Testis (tissue), 2 donors: ENCODE measurements at regions not wholly inside any gene's neighbourhood (a gene's known extent, or its start where the extent isn't known, plus 50 kb on each side); places are given as distances from the start of the nearest gene placed in this dataset.

Experiments used
- DNase-seq: peaks from one replicate; pipeline ENCODE4 v3.0.0-alpha.2; 2019
- H3K27ac ChIP-seq, 2 donors: fragments of 200-600 bp; sonication (generic); one replicate each; pipeline ENCODE4 v1.5.1; 2019
- H3K27me3 ChIP-seq: fragments of 200-600 bp; sonication (generic); one replicate; pipeline ENCODE4 v1.5.1; 2019
- H3K36me3 ChIP-seq: fragments of 200-600 bp; sonication (generic); one replicate; pipeline ENCODE4 v1.5.1; 2017; ENCODE audit warnings: low read depth; ENCODE audit errors: missing control alignments
- H3K4me1 ChIP-seq: fragments of 200-600 bp; sonication (generic); one replicate; pipeline ENCODE4 v1.5.1; 2019
- H3K4me3 ChIP-seq, 2 donors: fragments of 200-600 bp; sonication (generic); one replicate each; pipeline ENCODE4 v1.5.1; 2017 to 2019
- H3K9me3 ChIP-seq: fragments of 200-600 bp; sonication (generic); one replicate; pipeline ENCODE4 v1.5.1; 2017
- CTCF ChIP-seq, 3 experiments: fragments of 450-650 bp in 2 of 3; fragments of 200-600 bp in 1 of 3; sonication (generic) in 1 of 3; IDR thresholded peaks; one replicate each; pipeline ENCODE4 v1.5.1; 2016 to 2019; ENCODE audit warnings: antibody characterized with exemption in 3 of 3, mild to moderate bottlenecking in 2 of 3, moderate library complexity in 1 of 3
- POLR2A ChIP-seq: fragments of 450-650 bp; IDR thresholded peaks from one replicate; pipeline ENCODE4 v1.6.1; 2017; ENCODE audit warnings: antibody characterized with exemption, mild to moderate bottlenecking, moderate library complexity
- WGBS, 2 donors: methylation state at CpG; one replicate each; pipeline ENCODE4 v1.1.5; 2018; 5-methylcytosine and 5-hydroxymethylcytosine counted together
- intact Hi-C: fragments of 100-400 bp; cut with DNase I; formaldehyde crosslinking; loops from one replicate; pipeline ENCODE4 v1.15.1; 2023; ENCODE audit warnings: low total_unique reads

DNA sequence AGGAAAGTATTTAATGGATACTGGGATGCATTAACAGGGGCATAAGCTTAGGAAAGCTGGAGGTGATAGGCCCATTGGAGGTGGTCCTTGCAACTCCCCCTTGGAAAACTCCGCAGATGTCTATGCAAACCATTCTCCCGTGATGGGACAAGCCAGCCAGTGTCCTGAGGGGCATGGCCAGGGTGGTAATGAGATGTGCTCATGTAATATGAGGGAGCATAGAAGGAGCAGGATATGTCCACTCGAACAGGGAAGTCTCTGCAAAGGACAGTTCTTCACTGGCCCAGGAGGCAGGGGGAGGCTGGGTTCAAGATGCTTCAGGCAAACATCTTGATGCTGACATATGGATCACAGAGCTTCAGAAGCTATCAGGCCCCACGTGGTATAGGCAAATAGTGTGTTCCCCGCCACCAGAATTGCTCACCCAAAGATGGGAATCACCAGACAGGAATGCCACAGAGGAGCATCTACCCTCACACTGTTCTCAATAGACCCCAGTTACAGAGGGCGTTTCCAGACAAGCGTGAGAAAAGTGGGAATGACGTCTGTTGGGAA lies 201.6 kb upstream of the CDH4 start:
- H3K36me3 ChIP-seq, result no peaks in the 10 kb centered on the region
- intact Hi-C loops, result no loop called here
- no peak for TF ChIP-seq POLR2A
- no peak for TF ChIP-seq CTCF (IDR thresholded peaks at IDR 0.05)
- H3K4me1 ChIP-seq, result no peaks in the 10 kb centered on the region
- no peak overlapping the region for H3K27ac ChIP-seq
- H3K27me3 ChIP-seq, result no peaks in the 10 kb centered on the region
- H3K4me3 ChIP-seq, result no peak overlapping the region
- no peak for DNase-seq
- H3K9me3 ChIP-seq, result no peaks in the 10 kb centered on the region
- 90 to 93% methylated on average over 8 of the region's 8 CpGs for WGBS, 2 donors

DNA sequence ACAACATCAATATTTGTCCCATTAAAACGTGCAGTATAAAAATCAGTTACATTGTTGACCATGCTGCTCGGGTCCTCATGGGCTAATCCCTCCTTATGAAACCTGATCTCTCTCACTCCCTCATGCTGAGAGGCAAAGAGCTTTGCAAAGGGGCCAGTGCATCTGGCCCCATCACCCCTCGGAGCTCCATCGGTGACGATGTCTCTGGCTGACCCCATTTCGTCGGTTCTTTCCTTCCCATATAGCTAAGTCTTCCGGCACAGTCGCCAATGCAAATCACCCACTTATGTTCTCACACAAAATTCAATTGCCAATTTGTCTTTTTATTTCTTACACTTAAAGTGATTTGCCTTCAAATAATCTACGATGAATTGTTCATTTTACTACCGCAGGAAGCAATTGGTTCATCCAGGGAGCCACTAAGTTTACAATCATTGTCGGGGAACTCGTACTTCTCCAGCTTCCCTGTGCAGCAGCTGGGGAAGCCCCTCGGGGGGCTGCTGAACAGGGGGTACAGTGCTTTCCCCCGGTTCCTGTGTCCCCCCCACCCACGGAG lies 199.8 kb upstream of the CDH4 start:
- H3K27ac ChIP-seq, result no peak overlapping the region
- intact Hi-C loops, result no loop called here
- H3K4me1 ChIP-seq, result no peaks in the 10 kb centered on the region
- H3K36me3 ChIP-seq, result no peaks in the 10 kb centered on the region
- no peak for DNase-seq
- TF ChIP-seq POLR2A (no peak), CTCF (IDR thresholded peaks at IDR 0.05) (no peak)
- WGBS, 2 donors, result 67 to 75% methylated on average over 16 of the region's 16 CpGs
- H3K4me3 ChIP-seq, result no peak overlapping the region
- no peaks in the 10 kb centered on the region for H3K27me3 ChIP-seq
- no peaks in the 10 kb centered on the region for H3K9me3 ChIP-seq

- Histone ChIP-seq H3K27me3 (no peaks in the 10 kb centered on the region), H3K9me3 (no peaks in the 10 kb centered on the region), H3K27ac (no peak overlapping the region), H3K36me3 (no peaks in the 10 kb centered on the region), H3K4me1 (no peaks in the 10 kb centered on the region), H3K4me3 (no peak overlapping the region)
- intact Hi-C loops, result no loop called here
- 88 to 89% methylated on average over 11 to 13 of the region's 13 CpGs for WGBS, 2 donors
- DNase-seq, result no peak
- no peak for TF ChIP-seq CTCF (IDR thresholded peaks at IDR 0.05)
- no peak for TF ChIP-seq POLR2A
Observed at GRCh38 chr20:61052776-61053442, 199.2 kb upstream of the CDH4 start.

DNA sequence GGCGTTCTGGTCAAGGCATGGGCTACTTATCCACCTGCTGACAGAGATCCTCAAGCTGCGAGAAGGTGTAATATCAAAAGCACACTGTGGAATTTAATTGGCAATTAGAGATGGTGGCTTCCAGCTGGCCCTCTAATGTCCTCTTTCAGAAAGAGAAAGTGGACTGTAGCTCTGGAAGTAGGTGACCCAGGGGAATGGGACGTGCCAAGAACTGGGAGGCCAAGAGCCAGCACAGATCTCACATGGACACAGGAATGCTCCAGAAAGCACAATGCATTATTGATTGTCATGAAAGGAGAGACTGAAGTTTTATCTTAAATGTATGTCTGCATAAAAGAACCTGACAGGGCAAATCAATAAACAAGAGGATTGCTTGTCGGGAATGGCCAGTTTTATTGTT lies 198.6 kb upstream of the CDH4 start:
- no peak for TF ChIP-seq POLR2A
- no peak for TF ChIP-seq CTCF (IDR thresholded peaks at IDR 0.05)
- no peak for DNase-seq
- Histone ChIP-seq H3K27me3 (no peaks in the 10 kb centered on the region), H3K36me3 (no peaks in the 10 kb centered on the region), H3K4me1 (no peaks in the 10 kb centered on the region), H3K9me3 (no peaks in the 10 kb centered on the region), H3K4me3 (no peak overlapping the region), H3K27ac (no peak overlapping the region)
- WGBS, 2 donors, result 69 to 75% methylated on average over 4 of the region's 4 CpGs
- intact Hi-C loops, result no loop called here

GRCh38 chr20:61053889-61054288 lies 198.2 kb upstream of the CDH4 start:
- no peak overlapping the region for H3K27ac ChIP-seq
- H3K9me3 ChIP-seq, result no peaks in the 10 kb centered on the region
- H3K36me3 ChIP-seq, result no peaks in the 10 kb centered on the region
- H3K4me1 ChIP-seq, result no peaks in the 10 kb centered on the region
- DNase-seq, result no peak
- WGBS, 2 donors, result 66 to 71% methylated on average over 7 of the region's 7 CpGs
- H3K27me3 ChIP-seq, result no peaks in the 10 kb centered on the region
- intact Hi-C loops, result no loop called here
- no peak overlapping the region for H3K4me3 ChIP-seq
- no peak for TF ChIP-seq POLR2A
- TF ChIP-seq CTCF (IDR thresholded peaks at IDR 0.05), result no peak
